Loucy (cell line): ENCODE measurements at regions not wholly inside any gene's neighbourhood (a gene's known extent, or its start where the extent isn't known, plus 50 kb on each side); places are given as distances from the start of the nearest gene placed in this dataset.

Experiments used
- H2AFZ ChIP-seq: fragments of 200-600 bp; sonication (generic); 2 replicates; pipeline ENCODE4 v1.6.0; 2016; ENCODE audit warnings: antibody characterized with exemption, mild to moderate bottlenecking, low read length, moderate library complexity
- H3F3A ChIP-seq: fragments of 200-600 bp; 2 replicates; pipeline ENCODE4 v1.6.0; 2016; ENCODE audit warnings: antibody characterized with exemption, low read depth, mild to moderate bottlenecking
- H3K27me3 ChIP-seq: fragments of 200-600 bp; sonication (generic); 2 replicates; pipeline ENCODE4 v1.6.1; 2014; ENCODE audit warnings: low read length, mild to moderate bottlenecking; ENCODE audit not compliant: insufficient read depth, poor library complexity, severe bottlenecking
- H3K36me3 ChIP-seq: fragments of 200-600 bp; sonication (generic); 2 replicates; pipeline ENCODE4 v1.6.1; 2016; ENCODE audit warnings: low read length; ENCODE audit not compliant: insufficient read depth
- H3K4me1 ChIP-seq: fragments of 200-600 bp; sonication (generic); 2 replicates; pipeline ENCODE4 v1.5.1; 2014; ENCODE audit warnings: low read length, mild to moderate bottlenecking; ENCODE audit not compliant: insufficient read depth, poor library complexity, severe bottlenecking
- H3K4me2 ChIP-seq: fragments of 200-600 bp; sonication (generic); 2 replicates; pipeline ENCODE4 v1.6.0; 2014; ENCODE audit warnings: antibody characterized with exemption, low read length, low read depth, mild to moderate bottlenecking; ENCODE audit not compliant: poor library complexity, severe bottlenecking
- H3K4me3 ChIP-seq: fragments of 200-600 bp; sonication (generic); 2 replicates; pipeline ENCODE4 v1.5.1; 2014; ENCODE audit warnings: low read length, mild to moderate bottlenecking, mixed read lengths; ENCODE audit not compliant: poor library complexity, severe bottlenecking
- H3K79me2 ChIP-seq: fragments of 200-600 bp; sonication (generic); 2 replicates; pipeline ENCODE4 v1.6.1; 2014; ENCODE audit warnings: low read length; ENCODE audit not compliant: insufficient read depth
- H3K9ac ChIP-seq: fragments of 200-600 bp; sonication (generic); 2 replicates; pipeline ENCODE4 v1.6.0; 2014; ENCODE audit warnings: mild to moderate bottlenecking, low read depth, low read length, moderate library complexity; ENCODE audit not compliant: poor library complexity, severe bottlenecking
- H3K9me2 ChIP-seq: fragments of 200-600 bp; sonication (generic); replicated peaks from 2 replicates; pipeline ENCODE4 v1.6.1; 2016; ENCODE audit warnings: low read depth, low read length, mixed read lengths
- H3K9me3 ChIP-seq: fragments of 200-600 bp; sonication (generic); 2 replicates; pipeline ENCODE4 v1.6.1; 2014; ENCODE audit warnings: mild to moderate bottlenecking, antibody characterized with exemption, low read length, low read depth; ENCODE audit not compliant: insufficient read depth
- H4K20me1 ChIP-seq: fragments of 200-600 bp; sonication (generic); 2 replicates; pipeline ENCODE4 v1.6.0; 2014; ENCODE audit warnings: antibody characterized with exemption, low read length, mild to moderate bottlenecking; ENCODE audit not compliant: insufficient read depth, poor library complexity, severe bottlenecking
- EZH2phosphoT487 ChIP-seq: fragments of 200-600 bp; IDR thresholded peaks from 2 replicates; pipeline ENCODE4 v1.6.1; 2018; ENCODE audit warnings: antibody characterized with exemption, mild to moderate bottlenecking, moderate library complexity, borderline replicate concordance
- TF ChIP-seq, protein P1 (sequence below): fragments of 200-600 bp; sonication (generic); conservative IDR thresholded peaks from 2 replicates; pipeline ENCODE4 v1.5.1; 2014; ENCODE audit warnings: mild to moderate bottlenecking, antibody characterized with exemption, low read length

DNA sequence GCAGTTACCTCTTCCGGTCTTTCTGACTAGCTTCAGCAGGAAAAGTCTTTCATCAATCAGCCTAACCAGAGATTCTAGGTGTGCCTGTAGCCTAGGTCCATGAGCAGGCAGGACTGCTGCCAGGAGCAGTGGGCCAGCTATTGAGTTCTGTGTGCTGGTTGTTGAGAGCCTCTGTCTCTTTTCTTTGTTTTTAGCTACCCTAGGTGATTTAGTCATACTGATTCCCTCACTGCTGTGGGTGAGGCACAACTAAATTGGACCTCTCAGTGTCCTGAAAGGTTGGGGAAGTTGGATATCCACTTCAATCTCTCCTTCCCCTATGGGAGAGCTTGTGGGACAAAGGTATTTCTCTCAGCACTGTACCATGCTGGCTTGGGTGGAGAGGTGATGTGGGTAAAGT lies 354.9 kb downstream of the GPAT3 start:
- Histone ChIP-seq H3K9ac (no peak overlapping the region), H3K9me2 (no peaks in the 10 kb centered on the region), H3K4me1 (no peaks in the 10 kb centered on the region), H3K36me3 (no peaks in the 10 kb centered on the region), H3F3A (no peaks in the 10 kb centered on the region), H2AFZ (no peak overlapping the region), H3K4me3 (no peak overlapping the region), H4K20me1 (no peaks in the 10 kb centered on the region), H3K4me2 (no peak overlapping the region), H3K79me2 (no peaks in the 10 kb centered on the region), H3K27me3 (no peaks in the 10 kb centered on the region), H3K9me3 (no peaks in the 10 kb centered on the region)
- TF ChIP-seq, protein P1, sequence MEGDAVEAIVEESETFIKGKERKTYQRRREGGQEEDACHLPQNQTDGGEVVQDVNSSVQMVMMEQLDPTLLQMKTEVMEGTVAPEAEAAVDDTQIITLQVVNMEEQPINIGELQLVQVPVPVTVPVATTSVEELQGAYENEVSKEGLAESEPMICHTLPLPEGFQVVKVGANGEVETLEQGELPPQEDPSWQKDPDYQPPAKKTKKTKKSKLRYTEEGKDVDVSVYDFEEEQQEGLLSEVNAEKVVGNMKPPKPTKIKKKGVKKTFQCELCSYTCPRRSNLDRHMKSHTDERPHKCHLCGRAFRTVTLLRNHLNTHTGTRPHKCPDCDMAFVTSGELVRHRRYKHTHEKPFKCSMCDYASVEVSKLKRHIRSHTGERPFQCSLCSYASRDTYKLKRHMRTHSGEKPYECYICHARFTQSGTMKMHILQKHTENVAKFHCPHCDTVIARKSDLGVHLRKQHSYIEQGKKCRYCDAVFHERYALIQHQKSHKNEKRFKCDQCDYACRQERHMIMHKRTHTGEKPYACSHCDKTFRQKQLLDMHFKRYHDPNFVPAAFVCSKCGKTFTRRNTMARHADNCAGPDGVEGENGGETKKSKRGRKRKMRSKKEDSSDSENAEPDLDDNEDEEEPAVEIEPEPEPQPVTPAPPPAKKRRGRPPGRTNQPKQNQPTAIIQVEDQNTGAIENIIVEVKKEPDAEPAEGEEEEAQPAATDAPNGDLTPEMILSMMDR, result no peak
- no peak for TF ChIP-seq EZH2phosphoT487

DNA sequence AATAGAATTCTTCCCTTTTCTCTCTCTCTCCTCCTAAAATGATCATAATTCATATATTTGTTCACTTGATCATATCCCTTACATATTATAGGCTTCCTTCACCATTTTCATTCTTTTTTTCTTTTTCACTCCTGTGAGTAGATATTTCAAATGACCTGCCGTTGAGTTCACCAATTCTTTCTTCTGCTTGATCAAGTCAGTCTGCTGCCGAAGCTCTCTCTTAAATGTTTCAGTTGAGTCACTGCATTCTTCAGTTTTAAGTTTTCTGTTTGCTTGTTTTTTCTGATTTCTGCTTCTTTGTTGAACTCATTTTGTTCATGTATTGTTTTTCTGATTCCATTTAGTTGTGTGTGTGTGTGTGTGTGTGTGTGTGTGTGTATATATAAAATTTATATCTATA lies 354.3 kb downstream of the GPAT3 start:
- Histone ChIP-seq H3K79me2 (no peaks in the 10 kb centered on the region), H3K36me3 (no peaks in the 10 kb centered on the region), H3K9me2 (no peaks in the 10 kb centered on the region), H3K4me2 (no peak overlapping the region), H3K4me3 (no peak overlapping the region), H3K9ac (no peak overlapping the region), H3K27me3 (no peaks in the 10 kb centered on the region), H3K4me1 (no peaks in the 10 kb centered on the region), H2AFZ (no peak overlapping the region), H4K20me1 (no peaks in the 10 kb centered on the region), H3K9me3 (no peaks in the 10 kb centered on the region), H3F3A (no peaks in the 10 kb centered on the region)
- TF ChIP-seq, protein P1, result no peak
- TF ChIP-seq EZH2phosphoT487, result no peak

DNA sequence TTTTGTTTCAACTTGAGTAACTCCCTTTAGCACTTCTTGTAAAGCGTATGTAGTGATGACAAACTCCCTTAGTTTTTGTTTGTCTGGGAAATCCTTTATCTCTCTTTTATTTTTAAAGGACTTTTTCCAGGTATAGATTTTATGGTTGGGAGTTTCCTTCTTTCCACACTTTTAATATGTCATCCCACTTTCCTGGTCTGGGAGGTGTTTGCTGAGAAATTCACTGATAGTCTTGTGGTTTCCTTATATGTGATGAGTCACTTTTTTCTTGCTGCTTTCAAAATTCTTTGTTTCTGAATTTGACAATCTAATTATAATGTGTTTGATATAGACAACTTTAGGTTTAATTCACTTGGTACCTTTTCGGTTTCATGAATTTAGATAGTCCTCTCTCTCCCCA lies 353.9 kb downstream of the GPAT3 start:
- Histone ChIP-seq H3K79me2 (no peaks in the 10 kb centered on the region), H3K9me2 (no peaks in the 10 kb centered on the region), H3K4me2 (no peak overlapping the region)

More for the DNA sequence above, 353.9 kb downstream of the GPAT3 start:
- H3K9ac ChIP-seq, result no peak overlapping the region
- H3K4me1 ChIP-seq, result no peaks in the 10 kb centered on the region
- H3F3A ChIP-seq, result no peaks in the 10 kb centered on the region
- no peak overlapping the region for H2AFZ ChIP-seq
- no peaks in the 10 kb centered on the region for H4K20me1 ChIP-seq
- H3K27me3 ChIP-seq, result no peaks in the 10 kb centered on the region
- TF ChIP-seq EZH2phosphoT487, result no peak
- TF ChIP-seq, protein P1, result no peak
- no peaks in the 10 kb centered on the region for H3K36me3 ChIP-seq
- H3K9me3 ChIP-seq, result no peaks in the 10 kb centered on the region
- no peak overlapping the region for H3K4me3 ChIP-seq
